Inferior parietal cortex (tissue), 1 donor: ENCODE measurements at regions not wholly inside any gene's neighbourhood (a gene's known extent, or its start where the extent isn't known, plus 50 kb on each side); places are given as distances from the start of the nearest gene placed in this dataset.

Source experiments
- DNase-seq: peaks from one replicate; pipeline ENCODE4 v3.0.0-alpha.2; 2016; ENCODE audit errors: extremely low spot score

DNA sequence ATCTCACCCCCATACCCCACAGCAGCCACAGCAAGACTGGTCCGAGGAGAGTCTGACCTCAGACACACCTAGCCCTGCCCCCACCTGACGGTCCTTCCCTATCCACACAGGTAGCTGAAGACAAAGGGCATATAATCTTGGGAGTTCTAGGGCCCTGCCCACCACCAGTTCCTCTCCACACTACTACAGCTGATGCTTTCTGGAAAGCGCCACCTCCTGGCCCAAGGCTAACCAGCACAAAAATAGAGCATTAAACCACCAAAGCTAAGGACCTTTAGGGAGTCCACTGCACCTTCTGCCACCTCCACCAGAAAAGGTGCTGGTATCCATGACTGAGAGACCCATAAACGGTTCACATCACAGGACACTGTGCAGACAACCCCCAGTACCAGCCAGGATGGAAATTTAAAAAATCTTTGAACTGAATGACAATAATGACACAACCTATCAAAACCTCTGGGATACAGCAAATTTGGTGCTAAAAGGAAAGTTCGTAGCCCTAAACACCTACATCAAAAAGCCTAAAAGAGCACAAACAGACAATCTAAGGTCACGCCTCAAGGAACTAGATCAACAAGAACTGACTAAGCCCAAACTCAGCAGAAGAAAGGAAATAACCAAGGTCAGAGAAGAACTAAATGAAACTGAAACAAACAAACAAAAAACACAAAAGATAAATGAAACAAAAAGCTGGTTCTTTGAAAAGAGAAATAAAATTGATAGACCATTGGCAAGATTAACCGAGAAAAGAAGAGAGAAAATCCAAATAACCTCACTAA, 122.1 kb upstream of the TPRG1 start:
- DNase-seq: no peak

GRCh38 chr3:189053322-189053721, 118.4 kb upstream of the TPRG1 start:
- no peak for DNase-seq

DNA sequence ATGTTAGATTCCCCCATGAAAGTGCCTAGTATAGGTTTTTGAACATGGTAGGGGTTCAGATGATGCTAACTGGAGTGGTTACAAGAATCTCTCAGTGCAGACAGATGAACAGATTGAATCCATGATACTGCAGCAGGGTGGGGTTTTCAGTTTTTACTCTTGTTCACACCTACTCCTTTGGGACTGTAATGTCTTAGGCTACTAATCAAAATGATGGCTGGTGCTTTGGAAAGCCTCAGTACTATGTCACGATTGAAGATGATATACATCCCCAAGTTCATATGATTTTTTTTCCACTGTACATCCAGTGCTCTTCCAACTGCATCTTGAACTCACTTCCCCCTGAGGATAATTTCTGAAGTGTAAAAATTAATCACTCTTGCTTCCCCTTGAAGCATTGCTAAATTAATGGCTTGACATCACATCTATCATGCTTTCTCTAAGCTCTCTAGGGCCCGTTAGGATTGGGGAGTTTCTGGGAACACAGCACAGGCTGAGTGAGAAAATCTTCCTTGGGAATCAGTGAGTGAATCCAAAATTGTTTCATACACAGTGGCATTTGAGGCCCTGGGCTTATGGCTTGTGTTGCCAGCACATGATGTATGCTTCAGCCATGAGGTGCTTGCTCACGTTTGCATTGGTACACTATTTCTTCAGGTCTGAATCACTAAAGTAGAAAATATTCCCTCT, 115.0 kb upstream of the TPRG1 start:
- no peak for DNase-seq

GRCh38 chr3:189057369-189057768, 114.4 kb upstream of the TPRG1 start:
- DNase-seq: no peak

DNA sequence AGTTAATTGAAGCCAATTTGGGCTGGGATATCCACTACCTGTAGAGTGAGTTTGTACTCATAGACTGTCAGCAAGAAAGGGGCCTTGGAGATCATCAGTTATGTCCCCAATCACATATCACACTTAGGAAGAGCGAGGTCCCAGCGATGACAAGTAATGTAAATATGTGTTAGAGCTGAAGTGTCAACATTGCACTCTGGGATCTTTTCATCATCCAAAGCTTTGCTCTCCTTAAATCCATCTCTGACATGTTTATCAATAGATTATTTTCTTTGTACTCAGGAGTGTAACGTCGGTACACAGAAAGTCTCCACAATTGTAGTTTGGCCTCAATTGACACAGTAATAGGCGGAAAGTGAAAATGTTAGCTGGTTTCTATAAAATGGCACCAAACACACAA, 113.7 kb upstream of the TPRG1 start:
- no peak for DNase-seq

- DNase-seq: no peak
These were observed 100.8 kb upstream of the TPRG1 start for GRCh38 chr3:189070965-189071364.

DNA sequence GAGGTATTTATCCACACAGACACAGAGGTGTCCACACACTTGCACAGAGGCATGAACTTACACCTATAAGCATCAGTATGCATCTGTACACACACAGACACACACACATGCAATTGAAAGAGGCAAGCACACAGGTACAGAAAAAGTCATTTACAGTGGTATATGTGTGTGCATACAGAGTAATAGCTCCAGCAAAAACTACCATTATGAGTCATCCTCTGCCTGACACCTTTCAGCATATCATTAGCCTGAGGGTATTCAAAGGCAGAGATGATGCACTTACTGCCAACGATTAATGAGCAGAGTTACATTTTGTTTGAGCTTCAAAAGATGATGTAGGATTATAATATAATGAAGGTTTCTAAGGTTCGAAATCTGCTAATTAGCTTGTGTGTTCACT, 100.3 kb upstream of the TPRG1 start:
- no peak for DNase-seq

- DNase-seq: no peak
These were observed 95.3 kb upstream of the TPRG1 start for GRCh38 chr3:189076449-189076848.

- DNase-seq: no peak
These were observed 91.0 kb upstream of the TPRG1 start for GRCh38 chr3:189080745-189081144.

GRCh38 chr3:189082666-189083427, 88.9 kb upstream of the TPRG1 start:
- DNase-seq: no peak

DNA sequence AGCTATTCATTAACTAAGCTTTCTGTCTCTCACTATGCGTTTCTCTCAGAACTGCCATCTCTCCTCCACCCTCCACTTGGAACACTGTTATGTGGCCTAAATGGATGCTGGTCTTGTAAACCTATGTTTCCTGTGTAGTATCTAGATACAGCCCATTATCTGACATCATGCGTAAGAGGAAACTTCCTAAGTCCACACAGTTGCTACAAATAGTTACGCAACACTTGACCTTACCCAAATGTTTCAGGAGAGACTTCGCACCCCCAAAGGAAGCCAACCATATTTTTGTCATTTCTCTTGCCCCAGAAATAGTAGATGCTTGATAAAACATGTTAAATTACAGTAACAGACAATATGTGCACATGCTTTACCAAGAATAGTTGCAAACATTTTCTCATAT, 87.2 kb upstream of the TPRG1 start:
- DNase-seq: no peak

- DNase-seq: no peak
These were observed 79.2 kb upstream of the TPRG1 start for GRCh38 chr3:189092547-189092946.

DNA sequence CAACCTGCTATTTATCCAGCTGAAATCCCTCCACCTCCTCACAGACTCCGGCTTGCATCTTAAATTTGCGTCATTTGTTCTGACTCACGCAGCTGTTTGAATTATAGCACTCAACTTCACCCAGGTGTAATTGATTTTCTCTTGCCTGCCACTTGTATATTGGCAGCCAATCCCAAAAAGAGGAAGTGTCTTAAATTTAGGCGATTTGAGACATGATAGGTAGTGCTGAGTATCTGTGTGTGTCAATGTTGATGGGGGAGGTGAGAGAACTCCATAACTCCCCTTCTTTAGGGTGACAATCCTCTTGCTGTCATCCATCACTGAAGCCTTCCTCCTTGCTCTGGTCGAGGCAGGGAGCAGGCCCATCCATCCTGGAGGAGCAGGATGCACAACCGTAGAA, 77.2 kb upstream of the TPRG1 start:
- no peak for DNase-seq

DNA sequence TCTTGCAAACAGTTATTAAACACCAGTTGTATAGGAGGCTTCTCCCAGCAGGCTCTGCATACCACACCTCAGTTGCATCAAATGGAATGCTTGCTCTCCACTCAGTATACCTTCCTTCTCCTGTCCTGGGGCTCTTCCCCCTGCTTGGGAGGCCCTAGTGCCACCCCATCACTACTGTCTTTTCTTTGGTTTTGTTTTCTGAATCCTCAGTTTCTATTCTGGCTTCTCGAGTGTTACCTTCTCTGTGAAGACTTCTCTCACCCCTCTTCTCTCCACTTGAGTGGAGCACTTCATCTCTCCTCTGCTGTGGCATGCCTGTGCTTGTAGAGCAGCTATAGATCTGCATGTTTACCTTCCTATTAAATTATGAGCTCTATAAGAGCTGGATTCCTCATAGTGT, 75.7 kb upstream of the TPRG1 start:
- DNase-seq: no peak

DNA sequence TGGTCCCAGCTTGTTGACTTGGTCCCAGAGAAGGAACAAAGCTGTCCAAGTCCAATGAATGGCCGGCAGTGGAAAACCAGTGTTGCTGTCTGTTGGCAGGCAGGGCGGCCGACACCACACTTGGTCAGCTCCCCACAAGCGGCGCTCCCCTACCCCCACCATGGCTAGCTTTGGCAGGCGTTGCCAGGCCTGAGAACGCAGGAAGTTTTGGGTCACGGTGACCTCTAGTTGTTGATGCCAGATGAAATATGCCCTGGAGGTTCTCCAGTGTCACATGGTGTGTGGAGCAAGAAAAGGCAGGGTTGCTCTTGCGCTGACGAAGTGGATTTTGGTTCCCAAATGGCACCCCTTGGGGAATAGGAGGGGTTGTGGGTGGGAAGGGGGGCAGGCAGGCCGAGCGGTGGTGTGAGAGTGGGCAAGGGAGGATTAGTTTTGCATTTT, 72.7 kb upstream of the TPRG1 start:
- no peak for DNase-seq

DNA sequence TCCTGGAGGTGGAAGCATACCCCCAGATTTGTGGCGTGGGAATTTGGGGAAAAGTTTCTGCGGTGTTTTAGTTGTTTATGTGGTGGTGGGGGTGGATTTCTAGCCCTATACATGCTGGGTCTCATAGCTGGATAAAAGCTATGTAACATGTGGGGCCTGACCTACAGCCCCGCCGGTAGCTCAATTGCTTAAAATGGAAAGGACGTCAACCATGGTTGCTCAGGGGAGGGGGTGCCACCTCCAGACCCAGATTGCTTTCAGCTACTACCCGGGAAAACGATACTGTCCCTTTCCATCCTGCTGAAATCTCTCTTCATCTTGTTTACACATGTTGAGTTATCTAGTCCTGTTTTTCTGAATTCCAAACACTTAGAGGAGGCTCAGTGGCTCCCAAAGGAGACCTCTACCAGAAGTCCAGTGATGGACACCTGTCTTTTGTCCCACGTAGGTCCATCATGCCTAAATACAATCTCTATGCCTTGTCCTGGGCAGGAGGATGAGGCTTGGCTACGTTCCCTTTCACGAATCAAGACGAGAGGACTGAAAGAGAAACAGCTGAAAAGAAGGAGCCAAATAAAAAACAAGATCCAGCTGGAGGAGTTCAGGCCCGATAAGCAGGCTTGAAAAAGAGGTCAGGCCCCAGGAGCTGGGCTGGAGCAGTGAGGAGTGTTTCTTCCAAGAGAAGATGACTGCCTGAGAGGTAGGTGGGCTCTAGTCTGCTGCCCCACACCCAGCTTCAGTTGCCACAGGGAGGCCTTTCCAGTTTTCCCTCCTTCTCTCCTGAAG, 72.1 kb upstream of the TPRG1 start:
- no peak for DNase-seq

- DNase-seq: no peak
These were observed 70.9 kb upstream of the TPRG1 start for GRCh38 chr3:189100866-189101265.

GRCh38 chr3:189101594-189101993, 70.2 kb upstream of the TPRG1 start:
- DNase-seq: no peak

GRCh38 chr3:189103208-189103607, 68.6 kb upstream of the TPRG1 start:
- no peak for DNase-seq

GRCh38 chr3:189108067-189108466, 63.7 kb upstream of the TPRG1 start:
- DNase-seq: no peak

- no peak for DNase-seq
These were observed 63.0 kb upstream of the TPRG1 start for GRCh38 chr3:189108735-189109134.

DNA sequence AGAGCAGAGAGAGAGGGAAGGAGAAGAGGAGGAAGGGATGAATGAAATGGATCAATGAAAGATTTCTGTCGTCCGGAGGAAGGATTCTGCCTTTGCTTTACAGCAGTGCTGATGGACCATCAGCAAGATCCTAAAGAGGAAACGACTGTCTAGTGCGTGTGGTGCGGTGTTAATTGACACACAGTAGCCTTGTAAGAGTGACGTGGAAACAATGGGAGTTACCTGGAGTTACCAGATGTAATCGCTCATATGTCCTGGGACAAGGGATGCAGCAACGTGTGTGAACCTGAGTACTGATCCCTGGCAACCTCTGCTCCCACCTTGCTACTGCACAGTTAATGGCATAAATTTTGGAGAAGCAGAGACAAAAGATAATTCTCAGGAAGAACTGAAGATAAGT, 62.6 kb upstream of the TPRG1 start:
- DNase-seq: no peak
